GM23338 (cell line): ENCODE measurements at regions not wholly inside any gene's neighbourhood (a gene's known extent, or its start where the extent isn't known, plus 50 kb on each side); places are given as distances from the start of the nearest gene placed in this dataset.

Experiments used
- ATAC-seq: fragments of 200-7000 bp; cut with Tn5 transposase; 3 replicates; pipeline ENCODE4 v1.9.1; 2020
- DNase-seq: peaks from one replicate; pipeline ENCODE4 v3.0.0-alpha.2; 2015; ENCODE audit warnings: low spot score
- H2AFZ ChIP-seq: fragments of 200-600 bp; sonication (generic); 2 replicates; pipeline ENCODE4 v1.8.0; 2016; ENCODE audit warnings: antibody characterized with exemption, mild to moderate bottlenecking, moderate library complexity
- H3F3A ChIP-seq: fragments of 200-600 bp; sonication (generic); replicated peaks from 2 replicates; pipeline ENCODE4 v1.8.0; 2017; ENCODE audit warnings: antibody characterized with exemption, mixed run types, low read depth
- H3K27ac ChIP-seq: fragments of 200-600 bp; sonication (generic); 2 replicates; pipeline ENCODE4 v1.6.1; 2016; ENCODE audit warnings: low read depth
- H3K27me3 ChIP-seq: fragments of 200-600 bp; sonication (generic); 2 replicates; pipeline ENCODE4 v1.8.0; 2016; ENCODE audit warnings: mild to moderate bottlenecking, mixed run types, moderate library complexity; ENCODE audit not compliant: insufficient read depth
- H3K36me3 ChIP-seq: fragments of 200-600 bp; sonication (generic); 2 replicates; pipeline ENCODE4 v1.8.0; 2016; ENCODE audit warnings: mild to moderate bottlenecking; ENCODE audit not compliant: insufficient read depth
- H3K4me1 ChIP-seq: fragments of 200-600 bp; sonication (generic); 2 replicates; pipeline ENCODE4 v1.8.0; 2016; ENCODE audit warnings: mild to moderate bottlenecking, moderate library complexity; ENCODE audit not compliant: insufficient read depth
- H3K4me2 ChIP-seq: fragments of 200-600 bp; sonication (generic); 2 replicates; pipeline ENCODE4 v1.7.1; 2017; ENCODE audit warnings: mixed run types
- H3K4me3 ChIP-seq: fragments of 200-600 bp; sonication (generic); 2 replicates; pipeline ENCODE4 v1.6.1; 2016; ENCODE audit warnings: mixed run types
- H3K79me2 ChIP-seq: fragments of 200-600 bp; sonication (generic); replicated peaks from 2 replicates; pipeline ENCODE4 v1.8.0; 2017; ENCODE audit warnings: mild to moderate bottlenecking; ENCODE audit not compliant: insufficient read depth
- H3K9me2 ChIP-seq: fragments of 200-600 bp; sonication (generic); 2 replicates; pipeline ENCODE4 v1.8.0; 2017; ENCODE audit not compliant: insufficient read depth
- H4K20me1 ChIP-seq: fragments of 200-600 bp; sonication (generic); replicated peaks from 2 replicates; pipeline ENCODE4 v1.8.0; 2017; ENCODE audit warnings: mild to moderate bottlenecking; ENCODE audit not compliant: insufficient read depth
- H3K27ac Mint-ChIP-seq: 2 replicates; pipeline ENCODE4 v1.8.0; 2020; ENCODE audit warnings: inconsistent platforms, mild to moderate bottlenecking, moderate library complexity, mixed read lengths
- H3K27me3 Mint-ChIP-seq: 3 replicates; pipeline ENCODE4 v1.8.0; 2022; ENCODE audit warnings: low read depth, mild to moderate bottlenecking, moderate library complexity, mixed read lengths, inconsistent platforms; ENCODE audit not compliant: insufficient read depth, poor library complexity
- H3K36me3 Mint-ChIP-seq: 3 replicates; pipeline ENCODE4 v1.8.0; 2021; ENCODE audit warnings: low read depth, mild to moderate bottlenecking, inconsistent platforms, moderate library complexity, mixed read lengths
- H3K4me1 Mint-ChIP-seq: 3 replicates; pipeline ENCODE4 v1.8.0; 2020; ENCODE audit warnings: mild to moderate bottlenecking, inconsistent platforms, mixed read lengths
- H3K4me3 Mint-ChIP-seq: 3 replicates; pipeline ENCODE4 v1.8.0; 2021; ENCODE audit warnings: moderate library complexity, mild to moderate bottlenecking, inconsistent platforms, mixed read lengths
- H3K9me3 Mint-ChIP-seq: 3 replicates; pipeline ENCODE4 v1.8.0; 2020; ENCODE audit warnings: moderate library complexity, mild to moderate bottlenecking, inconsistent platforms, mixed read lengths
- CREB1 ChIP-seq: fragments of 250-450 bp; sonication (Bioruptor Pico); IDR thresholded peaks from 2 replicates; pipeline ENCODE4 v1.5.0; 2020; ENCODE audit warnings: low read depth, mild to moderate bottlenecking, moderate library complexity
- CTCF ChIP-seq, 2 experiments: fragments of 200-600 bp in 1 of 2; sonication (generic) in 1 of 2; conservative IDR thresholded peaks; 2 replicates each; pipeline versions ENCODE4 v1.5.1 to v1.6.1; 2016 to 2017; ENCODE audit warnings: antibody characterized with exemption in 2 of 2, low read depth in 2 of 2, mild to moderate bottlenecking in 2 of 2, moderate library complexity in 1 of 2
- ETS1 ChIP-seq: IDR thresholded peaks from 2 replicates; pipeline ENCODE4 v1.6.1; 2016; ENCODE audit warnings: antibody characterized with exemption
- EZH2 ChIP-seq: fragments of 200-600 bp; sonication (generic); IDR thresholded peaks from one replicate; pipeline ENCODE4 v1.8.0; 2017; ENCODE audit warnings: antibody characterized with exemption, mild to moderate bottlenecking, low read depth; ENCODE audit not compliant: unreplicated experiment
- EZH2phosphoT487 ChIP-seq: fragments of 200-600 bp; sonication (generic); IDR thresholded peaks from one replicate; pipeline ENCODE4 v1.8.1; 2018; ENCODE audit warnings: antibody characterized with exemption; ENCODE audit not compliant: unreplicated experiment
- JUNB ChIP-seq: IDR thresholded peaks from one replicate; pipeline ENCODE4 v1.6.1; 2016; ENCODE audit warnings: antibody characterized with exemption; ENCODE audit not compliant: unreplicated experiment
- NANOG ChIP-seq: IDR thresholded peaks from 2 replicates; pipeline ENCODE4 v1.6.1; 2016; ENCODE audit warnings: antibody characterized with exemption, borderline replicate concordance
- POLR2AphosphoS5 ChIP-seq: IDR thresholded peaks from 2 replicates; pipeline ENCODE4 v1.6.1; 2016; ENCODE audit warnings: antibody characterized with exemption, low read depth
- REST ChIP-seq: IDR thresholded peaks from one replicate; pipeline ENCODE4 v1.6.1; 2018; ENCODE audit warnings: antibody characterized with exemption; ENCODE audit not compliant: unreplicated experiment
- ZNF114 ChIP-seq: fragments of 250-450 bp; sonication (Bioruptor Pico); IDR thresholded peaks from 2 replicates; pipeline ENCODE4 v1.5.0; 2020; ENCODE audit warnings: mild to moderate bottlenecking, moderate library complexity

GRCh38 chr18:22268641-22269128 lies 99.3 kb downstream of the GATA6 start (continued):
- TF ChIP-seq JUNB (no peak), REST (no peak), ETS1 (no peak), EZH2phosphoT487 (no peak), CREB1 (no peak), EZH2 (no peak), ZNF114 (CRISPR knock-in tag) (no peak), POLR2AphosphoS5 (no peak), CTCF (conservative IDR thresholded peaks at IDR 0.05; ENCODE audit: low read depth in 2 of 2) (no peak)

- no peak overlapping the region for H3K4me3 Mint-ChIP-seq
- H3K4me3 ChIP-seq = no peak overlapping the region
- no peaks in the 10 kb centered on the region for H3K9me2 ChIP-seq
- ATAC-seq (no peak), DNase-seq (no peak)
- peaks cover 6% of the 10 kb centered on the region for H3K27me3 Mint-ChIP-seq
- no peaks in the 10 kb centered on the region for H3K27me3 ChIP-seq
- H3K36me3 Mint-ChIP-seq = no peaks in the 10 kb centered on the region
- no peaks in the 10 kb centered on the region for H3F3A ChIP-seq
- no peaks in the 10 kb centered on the region for H3K4me1 ChIP-seq
- H4K20me1 ChIP-seq = no peaks in the 10 kb centered on the region
- H3K4me1 Mint-ChIP-seq = peaks cover 3% of the 10 kb centered on the region; the same call in 2 of the 3 replicates
- no peak overlapping the region for H3K4me2 ChIP-seq
- no peaks in the 10 kb centered on the region for H3K36me3 ChIP-seq
- H3K9me3 Mint-ChIP-seq = no peaks in the 10 kb centered on the region
- no peaks in the 10 kb centered on the region for H3K79me2 ChIP-seq
- H2AFZ ChIP-seq = no peak overlapping the region
- no peak overlapping the region for H3K27ac Mint-ChIP-seq
- H3K27ac ChIP-seq = no peak overlapping the region
- TF ChIP-seq EZH2 = no peak
- no peak for TF ChIP-seq CTCF (conservative IDR thresholded peaks at IDR 0.05; ENCODE audit: low read depth in 2 of 2)
- TF ChIP-seq NANOG = no peak
- TF ChIP-seq ZNF114 (CRISPR knock-in tag) = no peak
- TF ChIP-seq CREB1 = no peak
- no peak for TF ChIP-seq REST
Observed at GRCh38 chr18:22267697-22268096, 98.3 kb downstream of the GATA6 start.
